B cell (primary cell): ENCODE measurements at regions not wholly inside any gene's neighbourhood (a gene's known extent, or its start where the extent isn't known, plus 50 kb on each side); places are given as distances from the start of the nearest gene placed in this dataset.

Experiments used
- ATAC-seq: fragments of 200-7000 bp; cut with Tn5 transposase; one replicate; pipeline ENCODE4 v1.10.0; 2021; ENCODE audit warnings: low read depth, mild to moderate bottlenecking, moderate number of reproducible peaks, moderate library complexity
- CTCF ChIA-PET: fragments of 350-600 bp; sonication (Branson Sonifier 250); formaldehyde crosslinking; loops from one replicate; lab custom pipeline; 2021; ENCODE audit warnings: antibody characterized with exemption, inconsistent platforms; lab: Charles Lee
- POLR2A ChIA-PET: fragments of 350-600 bp; sonication (Branson Sonifier 250); formaldehyde crosslinking; loops from one replicate; lab custom pipeline; 2021; ENCODE audit warnings: antibody characterized with exemption; lab: Charles Lee
- DNase-seq: peaks from one replicate; pipeline ENCODE4 v3.0.0; 2013
- H2AFZ ChIP-seq: 2 replicates; pipeline ENCODE4 v1.6.1; 2012; ENCODE audit warnings: mild to moderate bottlenecking, low read depth, low read length; ENCODE audit not compliant: insufficient read depth, poor library complexity, severe bottlenecking
- H3K27ac ChIP-seq, 2 donors: 1 replicate in 1 of 2; 2 replicates in 1 of 2; pipeline ENCODE4 v1.5.1; 2012 to 2013; ENCODE audit warnings: low read length in 2 of 2, mild to moderate bottlenecking in 2 of 2, moderate library complexity in 1 of 2
- H3K27me3 ChIP-seq, 4 experiments: fragments of 200-600 bp in 1 of 4; sonication (generic) in 1 of 4; replicated peaks in 1 of 4; 1 replicate in 2 of 4; 2 replicates in 2 of 4; pipeline versions ENCODE4 v1.6.1 to v1.7.0; 2013 to 2016; ENCODE audit warnings: low read length in 3 of 4, mild to moderate bottlenecking in 2 of 4, mixed read lengths in 1 of 4, moderate library complexity in 1 of 4; ENCODE audit not compliant: insufficient read depth in 4 of 4, control insufficient read depth in 3 of 4; ENCODE audit errors: control extremely low read depth in 1 of 4
- H3K36me3 ChIP-seq, 2 experiments: replicated peaks in 1 of 2; 1 replicate in 1 of 2; 2 replicates in 1 of 2; pipeline versions ENCODE4 v1.6.1 to v1.7.1; 2013; ENCODE audit warnings: low read length in 1 of 2; ENCODE audit not compliant: insufficient read depth in 2 of 2, control insufficient read depth in 1 of 2; ENCODE audit errors: control extremely low read depth in 1 of 2, extremely low read depth in 1 of 2
- H3K4me1 ChIP-seq, 2 donors: fragments of 200-600 bp in 1 of 2; sonication (generic) in 1 of 2; 1 replicate in 1 of 2; 2 replicates in 1 of 2; pipeline versions ENCODE4 v1.5.1 to v1.6.1; 2013 to 2017; ENCODE audit warnings: low read length in 2 of 2; ENCODE audit not compliant: control insufficient read depth in 2 of 2, insufficient read depth in 2 of 2
- H3K4me2 ChIP-seq: replicated peaks from 2 replicates; pipeline ENCODE3; 2012; ENCODE audit warnings: mild to moderate bottlenecking, low read depth, low read length; ENCODE audit not compliant: poor library complexity, severe bottlenecking
- H3K4me3 ChIP-seq, 5 experiments: fragments of 200-600 bp in 1 of 5; sonication (generic) in 1 of 5; 1 replicate in 3 of 5; 2 replicates in 2 of 5; pipeline versions ENCODE4 v1.5.1 to v1.7.0; 2011 to 2016; ENCODE audit warnings: low read length in 4 of 5, mild to moderate bottlenecking in 4 of 5, low read depth in 2 of 5, control low read depth in 1 of 5, moderate library complexity in 1 of 5; ENCODE audit not compliant: insufficient read depth in 1 of 5; ENCODE audit errors: control extremely low read depth in 1 of 5, extremely low read depth in 1 of 5
- H3K79me2 ChIP-seq: fragments of 200-600 bp; sonication (generic); one replicate; pipeline ENCODE4 v1.6.0; 2016; ENCODE audit warnings: low read length; ENCODE audit not compliant: control insufficient read depth, insufficient read depth
- H3K9ac ChIP-seq: fragments of 200-600 bp; sonication (generic); 2 replicates; pipeline ENCODE4 v1.6.1; 2017; ENCODE audit warnings: mild to moderate bottlenecking, low read length, moderate library complexity
- H3K9me3 ChIP-seq, 3 donors: one replicate each; pipeline versions ENCODE4 v1.6.1 to v1.7.1; 2013; ENCODE audit warnings: low read length in 2 of 3; ENCODE audit not compliant: control insufficient read depth in 2 of 3, insufficient read depth in 1 of 3; ENCODE audit errors: control extremely low read depth in 1 of 3
- H4K20me1 ChIP-seq: 2 replicates; pipeline ENCODE4 v1.6.0; 2012; ENCODE audit warnings: mild to moderate bottlenecking, low read length; ENCODE audit not compliant: insufficient read depth, control insufficient read depth, poor library complexity, severe bottlenecking
- H3K27ac Mint-ChIP-seq: one replicate; pipeline ENCODE4 v1.8.0; 2021; ENCODE audit warnings: mixed read lengths
- H3K27me3 Mint-ChIP-seq: one replicate; pipeline ENCODE4 v1.8.0; 2021; ENCODE audit warnings: mixed read lengths
- H3K4me1 Mint-ChIP-seq: one replicate; pipeline ENCODE4 v1.8.0; 2021; ENCODE audit warnings: mixed read lengths
- H3K4me3 Mint-ChIP-seq: one replicate; pipeline ENCODE4 v1.8.0; 2021; ENCODE audit warnings: mixed read lengths
- H3K9me3 Mint-ChIP-seq: one replicate; pipeline ENCODE4 v1.8.0; 2022; ENCODE audit warnings: mixed read lengths; ENCODE audit not compliant: insufficient read depth
- CTCF ChIP-seq: fragments of 200-600 bp; IDR thresholded peaks from one replicate; pipeline ENCODE4 v1.8.0; 2022; ENCODE audit warnings: antibody characterized with exemption, mild to moderate bottlenecking
- EZH2 ChIP-seq: IDR thresholded peaks from 2 replicates; pipeline ENCODE4 v1.6.1; 2012; ENCODE audit warnings: borderline replicate concordance, low read depth, mild to moderate bottlenecking, moderate library complexity, low read length; ENCODE audit not compliant: insufficient read depth, poor library complexity, severe bottlenecking
- WGBS: methylation state at CpG from one replicate; pipeline ENCODE4 v1.1.5; 2013; ENCODE audit warnings: missing lambda C conversion rate; ENCODE audit not compliant: insufficient coverage; 5-methylcytosine and 5-hydroxymethylcytosine counted together
- intact Hi-C: fragments of 100-400 bp; cut with micrococcal nuclease; formaldehyde crosslinking; loops from one replicate; pipeline ENCODE4 v1.10.0; 2022

DNA sequence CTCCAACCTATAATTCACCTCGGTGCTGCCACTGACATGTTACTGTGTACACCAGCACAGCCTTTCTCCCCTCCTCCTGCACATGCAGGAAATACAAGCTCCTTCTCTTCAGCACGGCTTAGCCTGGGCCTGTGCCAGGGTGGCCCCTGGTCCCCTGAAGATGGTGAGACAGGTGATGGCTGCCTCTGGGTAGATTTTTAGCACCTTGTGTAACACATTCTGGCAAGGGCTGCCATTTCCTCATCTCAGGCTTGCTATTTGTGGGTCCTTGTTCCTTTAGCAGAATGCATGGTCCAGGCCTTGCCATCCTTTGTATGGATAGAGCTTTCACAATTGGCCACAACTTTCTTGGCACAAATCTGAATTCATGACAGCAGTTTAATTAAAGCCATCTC lies 151.3 kb downstream of the CDC5L start:
- POLR2A ChIA-PET = no interaction called here
- Histone ChIP-seq H3K27me3 (peaks cover 0 to 5% (median 0%) of the 10 kb centered on the region in 4 experiments), H3K4me3 (no peak overlapping the region), H3K4me1 (no peaks in the 10 kb centered on the region), H3K9ac (no peak overlapping the region), H3K9me3 (no peaks in the 10 kb centered on the region), H3K36me3 (no peaks in the 10 kb centered on the region), H2AFZ (no peak overlapping the region), H4K20me1 (no peaks in the 10 kb centered on the region), H3K79me2 (no peaks in the 10 kb centered on the region), H3K4me2 (no peak overlapping the region), H3K27ac (no peak overlapping the region)
- WGBS = 33% methylated on average over 1 of the region's 2 CpGs
- CTCF ChIA-PET = no interaction called here
- intact Hi-C loops = no loop called here
- DNase-seq = no peak
- TF ChIP-seq EZH2 = no peak
- no peak for TF ChIP-seq CTCF
- Mint-ChIP-seq H3K27ac (no peak overlapping the region), H3K4me1 (no peaks in the 10 kb centered on the region), H3K27me3 (peaks cover 5% of the 10 kb centered on the region), H3K4me3 (no peak overlapping the region), H3K9me3 (no peaks in the 10 kb centered on the region)
- ATAC-seq = no peak

- CTCF ChIA-PET = no interaction called here
Measured at GRCh38 chr6:44539701-44540355, 152.3 kb downstream of the CDC5L start.

More at GRCh38 chr6:44539701-44540355, 152.3 kb downstream of the CDC5L start:
- H3K79me2 ChIP-seq = no peaks in the 10 kb centered on the region
- POLR2A ChIA-PET = no interaction called here
- 52% methylated on average over 2 of the region's 3 CpGs for WGBS
- H3K9me3 ChIP-seq = no peaks in the 10 kb centered on the region
- no peak overlapping the region for H2AFZ ChIP-seq
- H3K4me1 ChIP-seq = no peaks in the 10 kb centered on the region
- intact Hi-C loops = no loop called here
- DNase-seq = no peak
- H3K27ac Mint-ChIP-seq = no peak overlapping the region
- no peak overlapping the region for H3K4me2 ChIP-seq
- H3K27me3 ChIP-seq = peaks cover 0 to 5% (median 0%) of the 10 kb centered on the region in 4 experiments
- H3K27ac ChIP-seq = no peak overlapping the region
- no peaks in the 10 kb centered on the region for H3K9me3 Mint-ChIP-seq
- H3K27me3 Mint-ChIP-seq = peaks cover 8% of the 10 kb centered on the region
- H3K4me1 Mint-ChIP-seq = no peaks in the 10 kb centered on the region
- no peak overlapping the region for H3K9ac ChIP-seq
- no peak overlapping the region for H3K4me3 Mint-ChIP-seq
- H4K20me1 ChIP-seq = no peaks in the 10 kb centered on the region
- ATAC-seq = no peak
- H3K36me3 ChIP-seq = no peaks in the 10 kb centered on the region
- TF ChIP-seq CTCF = no peak
- no peak for TF ChIP-seq EZH2
- H3K4me3 ChIP-seq = no peak overlapping the region
